Caco-2 (cell line): ENCODE measurements at regions not wholly inside any gene's neighbourhood (a gene's known extent, or its start where the extent isn't known, plus 50 kb on each side); places are given as distances from the start of the nearest gene placed in this dataset.

Experiments
- BruUV-seq: library from RNA; stranded (reverse); fragments of 400-500 nt; replicated peaks from 2 replicates; lab custom pipeline; 2021; lab: Mats Ljungman, UMichigan
- CTCF ChIA-PET: fragments of 300-600 bp; sonication (Branson Sonifier 250); formaldehyde crosslinking; loops from one replicate; lab custom pipeline; 2022; ENCODE audit warnings: antibody characterized with exemption; lab: Charles Lee
- POLR2A ChIA-PET: fragments of 300-600 bp; sonication (Branson Sonifier 250); formaldehyde crosslinking; loops from one replicate; lab custom pipeline; 2022; ENCODE audit warnings: antibody characterized with exemption; lab: Charles Lee
- DNase-seq, 2 experiments: peaks; one replicate each; pipeline versions ENCODE4 v3.0.0 to v3.0.0-alpha.2; 2020 to 2022
- H3K27me3 ChIP-seq: replicated peaks from 2 replicates; pipeline ENCODE4 v1.6.0; 2011; ENCODE audit warnings: low read length; ENCODE audit not compliant: control insufficient read depth, insufficient read depth
- H3K36me3 ChIP-seq: 2 replicates; pipeline ENCODE4 v1.5.1; 2011; ENCODE audit warnings: low read length; ENCODE audit not compliant: control insufficient read depth, insufficient read depth
- H3K4me1 ChIP-seq: fragments of 250-450 bp; sonication (Bioruptor Pico); 2 replicates; pipeline ENCODE4 v1.5.1; 2020; ENCODE audit warnings: mild to moderate bottlenecking
- H3K4me3 ChIP-seq: 2 replicates; pipeline ENCODE4 v1.5.1; 2011; ENCODE audit warnings: low read depth, mild to moderate bottlenecking, control low read depth, low read length
- H3K9me3 ChIP-seq: fragments of 250-450 bp; sonication (Bioruptor Pico); 2 replicates; pipeline ENCODE4 v1.5.1; 2020; ENCODE audit warnings: mild to moderate bottlenecking, moderate library complexity
- H3K27ac Mint-ChIP-seq: one replicate; pipeline ENCODE4 v1.8.0; 2022; ENCODE audit warnings: mixed read lengths; ENCODE audit not compliant: unreplicated experiment
- H3K27me3 Mint-ChIP-seq: one replicate; pipeline ENCODE4 v1.8.0; 2022; ENCODE audit warnings: mixed read lengths; ENCODE audit not compliant: insufficient read depth, unreplicated experiment
- H3K36me3 Mint-ChIP-seq: one replicate; pipeline ENCODE4 v1.8.0; 2022; ENCODE audit warnings: mild to moderate bottlenecking, mixed read lengths; ENCODE audit not compliant: insufficient read depth, unreplicated experiment
- H3K4me1 Mint-ChIP-seq: one replicate; pipeline ENCODE4 v1.8.0; 2022; ENCODE audit warnings: low read depth, mixed read lengths; ENCODE audit not compliant: unreplicated experiment
- H3K4me3 Mint-ChIP-seq: one replicate; pipeline ENCODE4 v1.8.0; 2022; ENCODE audit warnings: mild to moderate bottlenecking, moderate library complexity, mixed read lengths; ENCODE audit not compliant: unreplicated experiment
- H3K9me3 Mint-ChIP-seq: one replicate; pipeline ENCODE4 v1.8.0; 2022; ENCODE audit warnings: mixed read lengths; ENCODE audit not compliant: unreplicated experiment
- intact Hi-C: fragments of 100-400 bp; cut with micrococcal nuclease; formaldehyde crosslinking; loops from one replicate; pipeline ENCODE4 v1.10.0; 2022; ENCODE audit not compliant: unreplicated experiment
- TF ChIP-seq, protein P1 (sequence below), 2 experiments: fragments of 200-600 bp in 1 of 2; IDR thresholded peaks; 1 replicate in 1 of 2; 2 replicates in 1 of 2; pipeline versions ENCODE4 v1.5.1 to v1.8.0; 2011 to 2022; ENCODE audit warnings: antibody characterized with exemption in 1 of 2, control low read depth in 1 of 2, inconsistent platforms in 1 of 2, low read depth in 1 of 2, low read length in 1 of 2, mild to moderate bottlenecking in 1 of 2, moderate library complexity in 1 of 2; ENCODE audit not compliant: insufficient read depth in 1 of 2, severe bottlenecking in 1 of 2, unreplicated experiment in 1 of 2

DNA sequence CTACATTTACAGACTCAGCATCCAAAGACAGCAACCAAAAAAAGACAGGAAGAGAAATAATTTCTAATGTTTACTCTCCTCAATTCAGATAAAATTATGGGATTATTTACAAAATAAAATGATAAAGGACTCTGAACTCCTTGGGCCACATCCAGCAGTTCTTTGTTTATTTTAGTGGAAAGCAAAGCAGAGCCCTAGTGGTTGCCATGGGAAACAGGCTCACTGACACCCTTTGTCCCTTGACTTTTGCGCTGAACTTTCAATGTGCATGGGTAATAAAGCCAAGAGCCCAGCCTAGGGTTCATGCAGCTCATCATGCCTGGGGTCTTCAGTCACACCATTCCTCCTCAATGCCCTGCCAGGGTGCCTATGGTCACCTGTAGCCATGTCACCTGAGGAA lies 442.6 kb upstream of the IGFBP3 start:
- no TSS peak for BruUV-seq
- no peaks in the 10 kb centered on the region for H3K4me1 ChIP-seq
- peaks cover 3% of the 10 kb centered on the region for H3K27me3 Mint-ChIP-seq
- peak in 1 of 2 experiments; percentile 6 for DNase-seq
- intact Hi-C loops = no loop called here
- H3K9me3 Mint-ChIP-seq = no peaks in the 10 kb centered on the region
- H3K4me3 Mint-ChIP-seq = no peak overlapping the region
- no peaks in the 10 kb centered on the region for H3K36me3 ChIP-seq
- no peak overlapping the region for H3K4me3 ChIP-seq
- CTCF ChIA-PET = no interaction called here
- no peaks in the 10 kb centered on the region for H3K9me3 ChIP-seq
- H3K27me3 ChIP-seq = no peaks in the 10 kb centered on the region
- H3K4me1 Mint-ChIP-seq = no peaks in the 10 kb centered on the region
- no peak overlapping the region for H3K27ac Mint-ChIP-seq
- POLR2A ChIA-PET = no interaction called here
- H3K36me3 Mint-ChIP-seq = no peaks in the 10 kb centered on the region
- TF ChIP-seq, protein P1, sequence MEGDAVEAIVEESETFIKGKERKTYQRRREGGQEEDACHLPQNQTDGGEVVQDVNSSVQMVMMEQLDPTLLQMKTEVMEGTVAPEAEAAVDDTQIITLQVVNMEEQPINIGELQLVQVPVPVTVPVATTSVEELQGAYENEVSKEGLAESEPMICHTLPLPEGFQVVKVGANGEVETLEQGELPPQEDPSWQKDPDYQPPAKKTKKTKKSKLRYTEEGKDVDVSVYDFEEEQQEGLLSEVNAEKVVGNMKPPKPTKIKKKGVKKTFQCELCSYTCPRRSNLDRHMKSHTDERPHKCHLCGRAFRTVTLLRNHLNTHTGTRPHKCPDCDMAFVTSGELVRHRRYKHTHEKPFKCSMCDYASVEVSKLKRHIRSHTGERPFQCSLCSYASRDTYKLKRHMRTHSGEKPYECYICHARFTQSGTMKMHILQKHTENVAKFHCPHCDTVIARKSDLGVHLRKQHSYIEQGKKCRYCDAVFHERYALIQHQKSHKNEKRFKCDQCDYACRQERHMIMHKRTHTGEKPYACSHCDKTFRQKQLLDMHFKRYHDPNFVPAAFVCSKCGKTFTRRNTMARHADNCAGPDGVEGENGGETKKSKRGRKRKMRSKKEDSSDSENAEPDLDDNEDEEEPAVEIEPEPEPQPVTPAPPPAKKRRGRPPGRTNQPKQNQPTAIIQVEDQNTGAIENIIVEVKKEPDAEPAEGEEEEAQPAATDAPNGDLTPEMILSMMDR (IDR thresholded peaks at IDR 0.05; ENCODE audit: insufficient read depth in 1 of 2, low read depth in 1 of 2, low read length in 1 of 2, severe bottlenecking in 1 of 2, unreplicated experiment in 1 of 2) = no peak

DNA sequence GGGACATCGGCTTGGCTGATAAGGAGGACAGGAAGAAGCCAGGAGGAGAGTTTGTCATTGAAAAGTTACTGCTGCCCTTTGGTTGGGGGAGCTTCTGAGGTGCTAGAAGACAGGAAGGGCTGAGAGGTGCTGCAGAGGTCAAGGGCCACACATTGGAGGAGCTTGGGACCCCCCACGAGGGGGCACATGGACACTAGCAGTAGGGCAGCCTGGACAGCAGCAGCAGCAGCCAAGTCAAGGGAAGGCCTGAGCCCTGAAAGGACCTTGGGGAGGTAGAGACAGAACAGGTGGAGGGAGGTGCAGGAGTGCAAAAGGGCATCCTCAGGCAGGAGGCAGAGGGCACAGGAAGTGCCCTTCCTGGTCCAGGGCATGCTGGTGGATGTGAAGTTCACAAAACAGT lies 439.7 kb upstream of the IGFBP3 start:
- Mint-ChIP-seq H3K36me3 (no peaks in the 10 kb centered on the region), H3K27ac (no peak overlapping the region), H3K4me1 (no peaks in the 10 kb centered on the region), H3K9me3 (no peaks in the 10 kb centered on the region), H3K27me3 (no peaks in the 10 kb centered on the region), H3K4me3 (no peak overlapping the region)
- H3K27me3 ChIP-seq = no peaks in the 10 kb centered on the region
- BruUV-seq = no TSS peak
- peak in 1 of 2 experiments; percentile 16 for DNase-seq
- no peaks in the 10 kb centered on the region for H3K36me3 ChIP-seq
- intact Hi-C loops = no loop called here
- TF ChIP-seq, protein P1 (IDR thresholded peaks at IDR 0.05; ENCODE audit: insufficient read depth in 1 of 2, low read depth in 1 of 2, low read length in 1 of 2, severe bottlenecking in 1 of 2, unreplicated experiment in 1 of 2) = no peak
- H3K9me3 ChIP-seq = no peaks in the 10 kb centered on the region
- ChIA-PET POLR2A (no interaction called here), CTCF (no interaction called here)
- no peaks in the 10 kb centered on the region for H3K4me1 ChIP-seq
- no peak overlapping the region for H3K4me3 ChIP-seq

DNA sequence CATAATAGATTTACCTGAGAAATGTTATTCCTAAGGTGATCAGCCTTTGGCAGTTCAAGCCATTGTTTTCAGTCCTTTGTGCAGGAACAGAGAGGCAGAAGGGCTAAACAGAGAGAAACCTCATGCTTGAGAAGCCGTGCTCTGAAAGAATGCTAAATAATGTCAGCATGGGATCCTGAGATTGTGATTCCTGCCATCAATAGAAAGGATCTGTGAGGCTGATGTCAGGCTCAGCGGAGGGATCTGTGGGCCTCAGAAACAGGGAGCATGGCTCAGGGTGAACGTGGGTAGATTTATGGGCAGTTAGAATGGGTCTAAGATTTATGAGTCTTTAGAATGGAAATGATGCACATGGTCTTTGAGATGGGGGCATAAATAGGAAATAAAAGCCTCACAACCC lies 439.2 kb upstream of the IGFBP3 start:
- H3K9me3 ChIP-seq = no peaks in the 10 kb centered on the region
- H3K4me1 ChIP-seq = no peaks in the 10 kb centered on the region
- POLR2A ChIA-PET = no interaction called here
- H3K27me3 Mint-ChIP-seq = no peaks in the 10 kb centered on the region
- TF ChIP-seq, protein P1 (IDR thresholded peaks at IDR 0.05; ENCODE audit: insufficient read depth in 1 of 2, low read depth in 1 of 2, low read length in 1 of 2, severe bottlenecking in 1 of 2, unreplicated experiment in 1 of 2) = no peak
- H3K27me3 ChIP-seq = no peaks in the 10 kb centered on the region
- no peaks in the 10 kb centered on the region for H3K9me3 Mint-ChIP-seq
- no peaks in the 10 kb centered on the region for H3K4me1 Mint-ChIP-seq
- H3K4me3 Mint-ChIP-seq = no peak overlapping the region
- no peak for DNase-seq
- H3K27ac Mint-ChIP-seq = no peak overlapping the region
- no peak overlapping the region for H3K4me3 ChIP-seq
- CTCF ChIA-PET = no interaction called here
- BruUV-seq = no TSS peak
- H3K36me3 ChIP-seq = no peaks in the 10 kb centered on the region
- no peaks in the 10 kb centered on the region for H3K36me3 Mint-ChIP-seq
- intact Hi-C loops = no loop called here
